ENCODE measurements at regions not wholly inside any gene's neighbourhood (a gene's known extent, or its start where the extent isn't known, plus 50 kb on each side); places are given as distances from the start of the nearest gene placed in this dataset.
A peak's percentile ranks its signal among the peaks of the same experiment; 100 is the strongest.

GRCh38 chr13:73599232-73600128 is 534.7 kb downstream of the KLF12 start:
- H3K9me3 ChIP-seq (ENCODE audit: low read depth), result no peaks in the 10 kb centered on the region
- no peaks in the 10 kb centered on the region for H3K36me3 ChIP-seq
- H3K27me3 ChIP-seq, result no peaks in the 10 kb centered on the region
- TF ChIP-seq CTCF (IDR thresholded peaks at IDR 0.05; ENCODE audit: low read depth, low read length), result no peak
- no peaks in the 10 kb centered on the region for H3K4me1 ChIP-seq (ENCODE audit: low read depth)
- H3K4me3 ChIP-seq, result no peak overlapping the region
- H3K27ac ChIP-seq, result no peak overlapping the region
- DNase-seq (ENCODE audit: low read depth in 1 of 2, low spot score in 1 of 2), result peak in 1 of 2 donors; percentile 12

GRCh38 chr13:73598020-73598712 is 536.0 kb downstream of the KLF12 start:
- H3K36me3 ChIP-seq, result no peaks in the 10 kb centered on the region
- H3K27me3 ChIP-seq, result no peaks in the 10 kb centered on the region
- peak in 1 of 2 donors; percentile 22 for DNase-seq (ENCODE audit: low read depth in 1 of 2, low spot score in 1 of 2)
- no peak overlapping the region for H3K4me3 ChIP-seq
- H3K27ac ChIP-seq, result no peak overlapping the region
- no peaks in the 10 kb centered on the region for H3K9me3 ChIP-seq (ENCODE audit: low read depth)
- no peak for TF ChIP-seq CTCF (IDR thresholded peaks at IDR 0.05; ENCODE audit: low read depth, low read length)
- no peaks in the 10 kb centered on the region for H3K4me1 ChIP-seq (ENCODE audit: low read depth)

- no peak for DNase-seq (ENCODE audit: low read depth in 1 of 2, low spot score in 1 of 2)
- Histone ChIP-seq H3K36me3 (no peaks in the 10 kb centered on the region), H3K4me1 (ENCODE audit: low read depth) (no peaks in the 10 kb centered on the region), H3K4me3 (no peak overlapping the region), H3K9me3 (ENCODE audit: low read depth) (no peaks in the 10 kb centered on the region), H3K27ac (no peak overlapping the region), H3K27me3 (no peaks in the 10 kb centered on the region)
- no peak for TF ChIP-seq CTCF (IDR thresholded peaks at IDR 0.05; ENCODE audit: low read depth, low read length)
Measured at GRCh38 chr13:73596382-73596781, 537.6 kb downstream of the KLF5 start.

DNA sequence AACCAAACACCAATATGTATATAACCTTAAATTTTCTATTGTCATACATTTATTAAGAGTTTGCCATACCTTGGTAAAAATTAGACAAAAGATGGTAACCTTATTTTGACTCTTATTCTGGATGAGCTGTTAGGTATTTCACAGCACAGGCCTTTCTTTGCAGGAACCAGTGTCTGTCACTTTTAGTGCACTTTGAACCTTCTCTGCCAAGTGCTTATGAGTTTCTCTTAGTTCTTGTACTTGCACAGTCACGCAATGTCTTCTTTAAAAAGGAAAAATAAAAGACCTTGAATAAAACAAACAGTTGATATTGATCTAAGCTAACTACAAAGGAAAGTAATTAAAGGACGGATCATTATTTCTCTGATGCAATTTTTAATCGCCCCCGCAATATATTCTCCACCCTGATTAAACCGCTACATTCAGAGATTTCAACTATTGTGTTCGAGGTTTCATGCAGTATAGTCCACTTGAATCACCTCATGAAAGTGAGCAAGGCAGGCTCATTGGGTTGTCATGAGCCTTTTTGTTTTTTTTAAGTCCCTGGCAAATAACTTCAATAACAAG is 534.5 kb downstream of the KLF5 start:
- TF ChIP-seq CTCF (IDR thresholded peaks at IDR 0.05; ENCODE audit: low read depth, low read length), result no peak
- H3K36me3 ChIP-seq, result no peaks in the 10 kb centered on the region
- H3K4me3 ChIP-seq, result no peak overlapping the region
- H3K27me3 ChIP-seq, result no peaks in the 10 kb centered on the region
- DNase-seq (ENCODE audit: low read depth in 1 of 2, low spot score in 1 of 2), result no peak
- no peak overlapping the region for H3K27ac ChIP-seq
- no peaks in the 10 kb centered on the region for H3K9me3 ChIP-seq (ENCODE audit: low read depth)
- no peaks in the 10 kb centered on the region for H3K4me1 ChIP-seq (ENCODE audit: low read depth)

GRCh38 chr13:73591861-73592260 is 533.1 kb downstream of the KLF5 start:
- H3K36me3 ChIP-seq, result no peaks in the 10 kb centered on the region
- no peaks in the 10 kb centered on the region for H3K4me1 ChIP-seq (ENCODE audit: low read depth)
- H3K4me3 ChIP-seq, result no peak overlapping the region
- no peaks in the 10 kb centered on the region for H3K9me3 ChIP-seq (ENCODE audit: low read depth)
- H3K27ac ChIP-seq, result no peak overlapping the region
- DNase-seq (ENCODE audit: low read depth in 1 of 2, low spot score in 1 of 2), result no peak
- H3K27me3 ChIP-seq, result no peaks in the 10 kb centered on the region
- no peak for TF ChIP-seq CTCF (IDR thresholded peaks at IDR 0.05; ENCODE audit: low read depth, low read length)

Data from cardiac muscle cell (in vitro differentiated cells and primary cell).